H4 (cell line): ENCODE measurements at regions not wholly inside any gene's neighbourhood (a gene's known extent, or its start where the extent isn't known, plus 50 kb on each side); places are given as distances from the start of the nearest gene placed in this dataset.
A peak's percentile ranks its signal among the peaks of the same experiment; 100 is the strongest.
"Not testable (repeated sequence)": the region's sequence is repeated elsewhere in the genome, so short reads cannot be mapped to it uniquely, and the experiment has no call there.

Experiments
- DNase-seq: peaks from one replicate; pipeline ENCODE4 v3.0.0-alpha.2; 2015; ENCODE audit warnings: low spot score

DNA sequence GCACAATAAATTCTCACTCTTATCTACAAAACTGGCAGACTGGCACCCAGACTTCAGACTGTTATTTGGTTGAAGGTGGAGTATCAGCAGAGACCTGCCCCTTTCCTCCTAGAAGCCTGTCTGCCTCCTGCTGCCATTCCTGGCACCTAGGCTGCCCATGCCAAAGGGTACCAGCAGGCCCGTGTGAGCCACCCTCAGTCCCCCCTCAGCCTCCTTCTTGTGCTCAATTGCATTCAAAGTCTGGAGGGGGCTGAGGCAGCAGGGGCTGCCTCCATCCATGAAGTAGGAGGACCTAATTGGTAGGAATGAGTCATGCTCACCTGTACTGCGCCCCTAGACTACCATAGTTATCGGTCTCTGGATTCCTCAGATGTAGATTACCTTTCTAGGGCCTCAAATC, 440.9 kb upstream of the GRM3 start:
- no peak for DNase-seq

DNA sequence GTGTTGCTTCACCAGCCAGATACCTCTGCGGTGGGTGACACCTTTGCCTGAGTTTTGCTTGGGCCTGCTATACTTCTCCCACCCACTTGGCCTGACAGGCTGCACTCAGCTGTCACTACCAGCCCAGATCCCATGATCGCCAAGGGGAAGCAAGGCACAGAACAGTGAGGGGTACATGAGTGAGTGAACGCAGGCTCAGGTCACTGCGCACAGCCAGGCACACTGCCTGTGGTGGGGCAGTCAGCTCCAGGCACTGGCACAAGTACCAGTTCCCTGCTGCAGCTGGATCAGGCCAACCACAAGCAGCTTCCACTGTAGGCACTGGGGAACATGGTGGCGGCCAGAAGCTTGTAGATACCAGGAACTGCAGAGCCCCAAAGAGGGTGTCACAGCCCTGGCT, 441.9 kb upstream of the GRM3 start:
- no peak for DNase-seq

DNA sequence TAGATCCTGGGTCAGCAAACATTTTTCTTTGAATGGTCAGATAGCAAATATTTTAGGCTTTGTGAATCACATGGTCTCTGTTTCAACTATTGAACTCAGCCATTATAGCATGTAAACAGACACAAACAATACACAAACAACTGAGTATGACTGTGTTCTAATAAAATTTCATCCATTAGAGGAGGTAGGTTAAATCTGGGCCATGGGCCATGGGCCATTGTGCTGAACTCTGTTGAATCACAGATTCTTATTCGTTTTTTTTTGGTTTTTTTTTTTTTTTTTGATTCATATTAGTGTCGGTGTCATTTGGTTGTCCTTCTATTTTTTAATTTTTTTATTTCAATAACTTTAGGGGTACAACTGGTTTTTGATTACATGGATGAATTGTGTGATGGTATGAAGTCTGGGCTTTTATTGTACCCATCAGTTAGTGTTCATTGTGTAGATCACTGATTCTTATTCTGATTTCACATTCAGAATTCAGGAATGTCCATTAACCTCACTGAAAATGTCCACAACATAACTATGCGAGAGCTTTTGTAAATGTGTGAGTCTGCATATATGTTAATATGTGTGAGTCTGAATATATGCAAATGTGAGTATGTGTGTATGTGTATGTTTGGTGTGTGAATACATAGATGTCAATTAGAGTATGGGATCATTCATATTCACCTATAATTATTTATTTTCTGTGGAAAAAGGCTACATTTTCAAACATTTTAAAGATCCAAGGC, 443.7 kb upstream of the GRM3 start:
- peak; percentile 33 for DNase-seq

DNA sequence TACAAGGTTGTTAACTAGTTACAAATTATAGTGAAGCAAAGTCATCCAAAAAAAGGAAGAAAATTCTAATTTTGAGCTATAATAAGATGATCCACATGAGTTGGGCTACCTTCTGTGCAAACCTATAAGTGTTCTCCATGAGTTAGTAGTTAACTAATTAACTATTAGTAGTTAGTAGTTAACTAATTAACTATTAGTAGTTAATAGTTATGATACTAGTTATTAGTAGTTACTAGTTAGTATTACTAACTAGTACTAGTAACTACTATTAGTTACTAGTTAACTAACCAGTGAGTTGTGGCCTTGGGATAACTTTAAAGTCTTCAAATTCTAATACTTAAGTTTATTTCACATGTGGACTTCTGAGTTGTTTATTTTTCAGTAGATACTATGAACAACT, 453.4 kb upstream of the GRM3 start:
- DNase-seq: no peak

DNA sequence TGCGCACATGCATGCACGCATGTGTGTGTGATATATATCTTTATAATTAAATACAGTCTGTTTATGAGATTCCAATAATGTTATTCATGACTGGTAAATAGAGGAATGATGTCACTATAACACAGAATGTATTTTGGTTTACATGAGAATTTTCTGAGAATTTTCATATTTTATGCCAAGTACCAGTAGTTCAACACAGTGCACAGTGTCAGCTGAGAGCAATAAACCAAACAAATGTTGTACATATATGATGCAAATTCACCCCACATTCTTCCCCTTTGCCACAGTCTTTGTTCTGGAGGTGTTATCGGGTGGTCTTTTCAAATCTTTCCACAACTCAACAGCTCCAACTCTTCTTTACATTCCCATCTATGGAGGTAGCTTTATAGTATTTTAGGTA, 462.2 kb upstream of the GRM3 start:
- no peak for DNase-seq

DNA sequence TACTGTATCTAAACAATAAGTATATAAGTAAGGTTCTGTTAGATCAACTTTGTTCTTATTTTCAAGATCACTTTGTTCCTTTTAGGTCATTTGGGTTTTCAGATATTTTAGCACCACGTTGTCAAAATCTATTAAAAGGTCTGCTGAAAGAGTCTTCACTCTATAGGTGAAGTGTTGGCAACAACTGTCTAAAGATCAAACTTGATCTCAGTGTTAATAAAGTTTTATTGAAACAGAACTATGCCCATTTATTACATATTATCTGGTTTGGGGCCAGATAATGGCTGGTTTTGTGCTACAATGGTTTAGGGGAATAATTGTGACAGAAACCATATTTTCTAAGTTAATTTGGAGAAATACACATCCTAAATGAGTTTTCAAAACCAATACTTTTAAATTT, 478.9 kb upstream of the GRM3 start:
- DNase-seq: no peak

DNA sequence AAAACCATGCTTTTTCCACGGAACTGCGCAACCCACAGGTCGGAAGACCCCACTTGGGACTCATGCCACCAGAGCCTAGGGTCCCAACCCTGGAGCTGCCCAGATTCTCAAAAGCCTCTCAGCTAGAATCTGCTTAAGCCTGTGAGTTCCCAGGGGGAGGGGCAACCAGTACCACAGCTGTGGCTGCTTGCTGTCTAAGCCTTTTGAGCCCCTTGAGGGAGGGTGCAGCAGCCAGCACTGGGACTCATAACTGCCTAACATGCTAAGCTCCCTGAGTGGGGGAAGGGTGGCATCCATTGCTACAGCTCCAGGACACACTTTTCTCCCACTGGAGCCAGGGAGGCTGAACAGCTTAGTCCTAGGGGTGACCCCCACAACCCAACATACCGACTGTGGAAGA, 485.6 kb upstream of the GRM3 start:
- DNase-seq: no peak

DNA sequence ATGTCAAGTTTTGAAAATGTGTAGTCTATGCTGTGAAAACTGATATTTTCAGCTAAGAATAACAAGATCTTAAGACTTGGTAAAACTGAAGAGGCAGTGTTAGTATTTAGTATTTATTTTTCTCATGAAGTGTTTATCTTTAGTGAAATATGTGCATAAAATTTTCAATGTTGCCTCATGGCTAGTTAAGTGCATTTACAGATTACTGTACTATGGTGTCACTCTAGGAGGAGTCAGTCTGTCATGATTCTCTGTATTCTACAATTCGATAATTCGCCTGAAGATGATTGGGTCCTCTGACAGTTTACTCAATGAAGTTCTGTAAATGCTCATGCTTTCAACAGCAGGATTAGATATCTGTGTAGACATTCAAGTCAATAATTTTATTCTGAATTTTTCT, 488.1 kb upstream of the GRM3 start:
- no peak for DNase-seq

DNA sequence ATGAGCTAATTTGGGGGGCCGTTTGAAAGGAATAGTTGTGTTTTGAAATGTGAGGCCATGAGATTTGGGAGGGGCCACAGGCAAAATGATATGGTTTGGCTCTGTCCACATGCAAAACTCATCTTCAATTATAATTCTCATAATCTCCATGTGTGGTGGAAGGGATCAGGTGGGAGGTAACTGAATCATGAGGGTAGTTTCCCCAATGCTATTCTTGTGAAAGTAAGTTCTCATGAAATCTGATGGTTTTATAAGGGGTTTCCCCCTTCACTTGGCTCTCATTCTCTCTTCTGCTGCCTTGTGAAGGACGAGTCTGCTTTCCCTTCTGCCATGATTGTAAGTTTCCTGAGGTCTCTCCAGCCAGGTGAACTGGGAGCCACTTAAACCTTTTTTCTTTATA, 490.8 kb upstream of the GRM3 start:
- no peak for DNase-seq

DNA sequence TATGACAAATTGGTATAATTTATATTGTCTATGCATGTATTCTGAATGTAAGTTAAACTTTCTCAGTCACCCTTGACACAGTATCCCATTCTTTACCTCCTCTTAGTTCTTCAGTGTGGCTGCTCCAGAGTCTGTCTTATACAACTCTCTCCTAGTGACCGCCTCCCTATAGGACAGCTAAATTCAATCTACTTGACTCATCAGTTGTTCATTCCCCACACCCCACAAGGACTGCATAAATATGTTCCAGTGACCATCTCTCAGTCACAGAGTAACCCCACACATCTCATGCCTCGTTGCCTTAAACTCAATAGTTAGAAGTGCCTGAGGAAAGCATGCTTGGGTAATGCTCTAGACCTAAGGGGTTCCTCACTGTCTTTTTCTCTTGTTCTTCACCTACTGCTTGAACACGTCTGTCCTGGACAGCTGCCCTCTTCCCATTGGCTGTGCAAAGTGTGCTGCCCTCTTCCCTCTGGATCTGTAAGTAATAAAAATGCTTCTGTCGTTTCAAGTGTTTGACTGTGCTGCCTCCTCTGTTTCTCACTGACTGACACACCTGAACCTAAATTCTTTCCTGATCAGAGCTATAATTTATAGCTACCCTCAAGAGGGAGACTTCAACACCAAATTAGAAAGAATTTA, 494.6 kb upstream of the GRM3 start:
- peak; percentile 7 for DNase-seq

DNA sequence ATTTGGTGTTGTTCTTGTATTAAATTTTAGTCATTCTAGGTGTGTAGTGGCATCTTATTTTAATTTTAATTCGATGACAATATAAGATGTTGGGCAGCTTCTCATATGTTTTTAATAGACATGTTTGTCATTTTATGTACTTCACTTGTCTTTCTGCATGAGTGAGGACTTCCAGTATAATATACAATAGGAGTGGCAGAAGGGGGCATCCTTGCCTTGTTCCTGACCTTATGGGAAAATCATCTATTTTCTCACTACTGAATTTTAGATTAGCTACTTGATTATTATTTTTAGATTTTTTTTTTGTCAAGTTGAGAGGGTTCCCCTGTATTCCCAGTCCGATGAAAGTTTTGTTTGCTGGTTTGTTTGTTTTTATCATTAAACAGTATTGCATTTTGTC, 495.2 kb upstream of the GRM3 start:
- no peak for DNase-seq

DNA sequence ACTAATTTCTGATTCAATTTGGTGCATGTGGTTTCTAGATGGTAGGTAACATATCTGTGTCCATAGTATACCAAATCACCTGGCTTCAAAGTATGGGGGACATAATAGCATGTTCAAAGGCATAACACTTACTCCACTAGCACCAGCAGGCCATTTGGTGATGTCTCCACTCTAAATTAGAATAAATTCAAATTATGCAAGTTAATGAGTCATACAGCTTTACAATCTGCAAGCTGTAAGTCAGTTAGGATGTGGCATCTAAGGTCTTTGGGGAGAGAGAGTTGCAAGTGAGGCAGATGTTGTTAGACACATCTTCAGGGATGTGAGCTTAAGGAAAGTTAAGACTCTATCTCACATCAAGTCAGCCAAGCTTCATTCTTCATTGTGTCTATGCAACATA, 506.4 kb upstream of the GRM3 start:
- DNase-seq: no peak

DNA sequence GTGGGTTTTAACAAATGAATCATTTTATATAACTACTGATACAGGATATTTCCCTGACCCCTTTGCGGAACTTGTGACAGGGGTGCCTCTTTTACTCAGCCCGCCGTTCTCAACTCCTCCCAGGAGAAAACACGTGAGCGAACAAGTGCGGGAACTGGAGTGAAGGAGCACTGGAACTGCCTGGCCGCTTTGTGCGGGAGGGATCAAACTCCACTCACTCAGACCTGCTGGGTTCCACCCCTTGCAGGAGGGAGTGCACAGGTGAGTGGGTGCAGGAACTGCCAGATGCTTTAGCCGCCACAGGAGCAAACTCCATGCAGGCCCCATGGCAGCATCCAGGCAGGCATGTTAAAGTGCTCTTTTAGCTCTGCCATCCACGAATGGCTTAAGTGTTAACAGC, 513.4 kb upstream of the GRM3 start:
- no peak for DNase-seq

DNA sequence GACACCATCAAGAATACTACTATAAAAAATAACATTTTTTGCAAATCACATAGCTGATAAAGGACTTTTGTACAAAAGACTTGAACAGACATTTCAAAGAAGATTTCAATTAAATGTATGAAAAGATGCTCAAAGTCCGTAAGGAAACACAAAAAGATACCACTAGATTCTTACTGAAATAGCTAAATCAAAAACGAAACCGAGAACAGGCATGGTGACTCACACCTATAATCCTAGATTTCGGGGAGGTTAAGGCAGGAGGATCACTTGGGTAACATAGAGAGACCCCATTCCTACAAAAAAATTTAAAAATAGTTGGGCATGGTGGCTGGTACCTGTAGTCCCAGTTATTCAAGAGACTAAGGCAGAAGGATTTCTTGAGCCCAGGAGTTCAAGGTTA, 520.2 kb upstream of the GRM3 start:
- peak; percentile 15 for DNase-seq

DNA sequence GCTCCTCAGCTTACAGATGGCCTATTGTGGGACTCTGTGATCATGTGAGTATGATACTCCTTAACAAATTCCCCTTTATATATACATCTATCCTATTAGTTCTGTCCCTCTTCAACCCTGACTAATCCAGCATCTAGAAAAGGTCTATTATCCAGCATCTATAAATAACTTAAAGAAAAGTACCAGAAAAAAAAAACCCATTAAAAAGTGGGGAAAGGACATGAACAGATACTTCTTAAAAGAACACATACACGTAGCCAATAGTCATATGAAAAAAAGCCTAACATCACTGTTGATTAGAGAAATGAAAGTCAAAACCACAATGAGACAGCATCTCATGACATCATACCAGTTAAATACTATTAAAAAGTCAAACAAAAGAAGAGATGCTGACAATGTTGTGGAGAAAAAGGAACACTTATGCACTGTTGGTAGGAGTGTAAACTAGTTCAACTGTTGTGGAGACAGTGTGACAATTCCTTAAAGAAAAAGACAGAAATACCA, 549.5 kb upstream of the GRM3 start:
- peak; percentile 36 for DNase-seq

DNA sequence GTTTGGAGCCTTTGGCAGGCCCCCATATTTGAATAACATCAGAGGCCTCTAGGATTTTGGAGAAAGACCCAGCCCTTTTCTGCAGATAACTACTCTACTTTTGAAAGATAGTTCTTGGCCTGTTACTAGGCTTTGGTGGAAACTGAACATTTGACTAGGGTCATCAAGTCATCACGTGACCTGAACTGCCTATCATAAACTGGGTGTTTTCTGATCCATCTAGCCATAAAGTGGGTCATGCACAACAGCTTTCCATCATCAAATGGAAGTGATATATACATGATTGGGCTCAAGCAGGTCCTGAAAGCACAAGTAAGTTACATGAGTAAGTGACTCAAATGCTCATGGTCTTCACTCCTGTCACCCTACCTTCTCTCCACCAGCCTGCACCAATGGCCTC, 552.3 kb upstream of the GRM3 start:
- no peak for DNase-seq

DNA sequence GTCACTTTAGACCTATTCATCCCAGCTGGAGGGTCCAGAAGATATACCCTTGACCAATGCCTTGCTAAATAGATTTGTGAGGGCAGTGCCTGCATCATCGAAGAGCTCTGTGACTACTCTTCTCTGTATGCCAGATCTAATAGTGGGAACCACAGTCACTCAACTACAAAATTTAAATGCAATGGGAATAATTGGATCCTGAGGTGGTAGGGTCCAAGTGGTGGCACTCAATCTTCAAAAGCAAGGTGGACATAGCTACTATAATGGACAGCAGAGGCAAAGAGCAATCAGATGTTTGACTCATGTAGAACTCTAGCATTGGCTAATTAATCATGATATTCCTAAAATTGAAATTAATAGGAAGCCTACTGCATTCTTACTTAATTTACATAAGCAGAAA, 554.3 kb upstream of the GRM3 start:
- no peak for DNase-seq

DNA sequence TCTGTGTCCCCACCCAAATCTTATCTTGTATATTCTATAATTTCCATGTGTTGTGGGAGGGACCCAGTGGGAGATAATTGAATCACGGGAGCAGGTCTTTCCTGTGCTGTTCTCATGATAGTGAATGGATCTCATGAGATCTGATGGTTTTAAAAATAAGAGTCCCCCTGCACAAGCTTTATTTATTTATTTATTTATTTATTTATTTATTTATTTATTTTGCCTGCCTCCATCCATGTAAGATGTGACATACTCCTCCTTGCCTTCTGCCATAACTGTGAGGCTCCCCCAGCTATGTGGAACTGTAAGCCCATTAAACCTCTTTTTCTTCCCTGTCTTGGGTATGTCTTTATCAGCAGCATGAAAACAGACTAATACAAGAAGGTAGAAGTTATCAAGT, 579.1 kb upstream of the GRM3 start:
- not testable (repeated sequence) for DNase-seq

DNA sequence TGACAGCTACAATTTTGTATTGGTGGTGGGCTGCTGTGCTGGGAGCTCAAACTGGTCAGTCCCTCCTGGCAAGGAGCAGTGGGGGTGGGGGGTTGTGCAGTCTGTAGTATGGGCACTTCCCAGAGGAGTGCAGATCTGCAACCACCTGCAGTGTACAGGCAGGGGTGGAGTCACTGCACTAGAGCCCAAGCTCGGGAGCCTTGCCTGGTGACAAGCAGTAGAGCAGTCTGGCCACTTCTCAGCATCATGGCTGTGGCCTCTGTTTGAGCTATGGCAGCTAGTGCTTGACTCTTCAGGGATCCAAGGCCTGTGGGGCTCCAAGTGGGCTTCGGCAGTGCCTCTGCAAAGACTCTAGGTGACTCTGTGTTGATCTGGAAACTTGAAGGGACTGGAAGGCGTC, 585.1 kb upstream of the GRM3 start:
- no peak for DNase-seq

DNA sequence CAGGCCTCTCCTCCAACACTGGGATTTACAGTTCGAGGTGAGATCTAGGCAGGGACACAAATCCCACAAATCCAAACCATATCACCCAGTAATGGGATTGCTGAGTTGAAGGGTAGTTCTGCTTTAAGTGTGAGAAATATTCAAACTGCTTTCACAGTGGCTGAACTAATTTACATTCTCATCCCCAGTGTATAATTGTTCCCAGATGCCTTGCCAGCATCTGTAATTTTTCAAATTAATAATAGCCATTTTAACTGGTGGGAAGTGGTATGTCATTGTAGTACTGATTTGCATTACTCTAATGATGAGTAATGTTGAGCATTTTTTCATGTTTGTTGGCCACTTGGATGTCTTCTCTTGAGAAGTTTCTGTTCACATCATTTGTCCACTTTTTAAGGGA, 592.8 kb upstream of the GRM3 start:
- no peak for DNase-seq

DNA sequence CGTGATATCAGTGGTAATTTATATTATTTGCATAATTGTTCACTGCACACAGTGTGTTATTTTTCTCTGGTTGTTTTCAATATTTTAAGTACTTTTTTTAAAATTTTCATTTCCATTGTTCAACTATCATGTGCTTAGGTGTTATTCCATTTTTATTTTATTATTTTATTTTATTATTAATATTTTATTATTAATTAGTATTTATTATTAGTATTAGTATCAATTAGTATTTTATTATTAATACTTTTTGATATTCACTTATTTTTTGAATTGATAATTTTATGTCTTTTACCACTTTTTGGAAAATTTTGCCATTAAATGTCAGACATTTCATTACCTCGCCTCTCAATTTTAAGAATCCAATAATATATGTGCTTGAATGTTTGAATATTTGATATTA, 593.8 kb upstream of the GRM3 start:
- no peak for DNase-seq

DNA sequence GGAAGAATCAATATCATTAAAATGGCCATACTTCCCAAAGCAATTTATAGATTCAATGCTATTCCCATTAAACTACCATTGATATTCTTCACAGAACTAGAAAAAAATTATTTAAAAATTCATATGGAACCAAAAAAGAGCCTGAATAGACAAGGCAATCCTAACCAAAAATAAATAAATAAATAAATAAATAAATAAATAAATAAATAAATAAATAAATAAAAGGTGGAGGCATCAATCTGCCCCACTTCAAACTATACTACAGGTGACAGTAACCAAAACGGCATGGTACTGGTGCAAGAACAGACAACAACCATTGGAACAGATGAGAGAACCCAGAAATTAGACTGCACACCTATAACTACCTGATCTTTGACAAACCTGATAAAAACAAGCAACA, 598.5 kb upstream of the GRM3 start:
- not testable (repeated sequence) for DNase-seq

DNA sequence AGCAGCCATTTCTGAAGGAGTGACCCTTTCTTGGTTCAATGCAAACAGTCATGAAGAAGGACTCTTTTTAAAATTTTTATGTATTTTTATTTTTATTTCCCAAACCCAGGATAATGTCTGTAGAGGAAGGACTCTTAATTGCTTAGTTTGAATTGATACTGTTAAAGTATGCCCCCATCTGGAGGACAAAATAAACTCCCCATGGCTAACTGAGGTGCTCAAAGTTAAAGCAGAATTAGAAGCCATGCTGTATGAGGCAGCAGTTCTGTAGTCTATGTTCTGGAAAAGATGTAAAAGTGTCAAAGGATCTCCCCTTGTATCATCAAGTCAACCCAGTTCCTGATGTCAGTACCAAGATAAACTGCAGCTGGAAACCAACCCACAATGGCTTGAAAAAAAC, 617.9 kb upstream of the GRM3 start:
- DNase-seq: no peak

DNA sequence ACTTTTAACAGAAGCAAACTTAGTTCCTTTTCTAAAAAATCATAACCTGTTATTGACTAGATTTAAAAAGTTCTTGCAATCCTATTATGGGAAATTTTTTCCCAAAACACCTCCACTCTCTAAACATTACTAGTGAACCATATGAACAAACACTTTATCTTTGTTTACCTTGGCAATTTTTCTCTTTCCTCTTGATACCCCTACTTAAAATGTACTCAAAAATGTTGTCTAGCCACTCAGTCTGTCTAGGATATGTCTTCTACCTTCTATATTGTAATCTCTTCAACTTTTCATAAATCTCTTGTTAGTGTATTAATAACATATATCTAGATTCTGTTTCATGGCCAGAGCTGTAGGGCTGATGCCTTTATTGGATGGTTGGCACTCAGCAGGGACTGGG, 630.0 kb upstream of the GRM3 start:
- DNase-seq: no peak
